HG03175 (cell line): ENCODE measurements at regions not wholly inside any gene's neighbourhood (a gene's known extent, or its start where the extent isn't known, plus 50 kb on each side); places are given as distances from the start of the nearest gene placed in this dataset.
"Not testable (repeated sequence)": the region's sequence is repeated elsewhere in the genome, so short reads cannot be mapped to it uniquely, and the experiment has no call there.

Experiments
- ATAC-seq: cut with Tn5 transposase; IDR thresholded peaks from one replicate; pipeline ENCODE4 v1.9.1; 2021; ENCODE audit warnings: mild to moderate bottlenecking, moderate library complexity; ENCODE audit not compliant: unreplicated experiment

- ATAC-seq = no peak
Observed at GRCh38 chr12:75630091-75630490, 118.7 kb upstream of the KRR1 start.

DNA sequence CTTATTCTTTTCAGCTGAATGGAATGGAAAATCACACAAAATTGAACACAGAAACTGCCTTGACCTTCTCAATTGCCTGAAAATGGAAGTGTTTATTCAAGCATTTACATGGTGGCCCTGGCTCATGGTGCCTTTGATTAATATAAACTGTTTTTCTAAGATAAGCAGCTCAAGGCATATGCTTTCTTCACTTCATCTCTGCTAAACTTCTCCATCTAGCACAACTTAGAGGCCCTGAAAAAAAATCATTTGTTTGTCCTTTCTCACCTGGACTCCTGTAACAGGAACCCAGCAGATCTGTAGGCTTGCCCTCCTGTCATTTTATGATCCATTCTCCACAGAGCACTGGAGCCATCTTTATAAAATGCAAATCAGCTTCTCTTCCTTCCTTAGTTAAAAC lies 117.5 kb upstream of the KRR1 start:
- no peak for ATAC-seq

GRCh38 chr12:75628511-75628910 lies 117.1 kb upstream of the KRR1 start:
- no peak for ATAC-seq

GRCh38 chr12:75623631-75624154 lies 112.3 kb upstream of the KRR1 start:
- no peak for ATAC-seq

- ATAC-seq = no peak
Observed at GRCh38 chr12:75622492-75622891, 111.1 kb upstream of the KRR1 start.

DNA sequence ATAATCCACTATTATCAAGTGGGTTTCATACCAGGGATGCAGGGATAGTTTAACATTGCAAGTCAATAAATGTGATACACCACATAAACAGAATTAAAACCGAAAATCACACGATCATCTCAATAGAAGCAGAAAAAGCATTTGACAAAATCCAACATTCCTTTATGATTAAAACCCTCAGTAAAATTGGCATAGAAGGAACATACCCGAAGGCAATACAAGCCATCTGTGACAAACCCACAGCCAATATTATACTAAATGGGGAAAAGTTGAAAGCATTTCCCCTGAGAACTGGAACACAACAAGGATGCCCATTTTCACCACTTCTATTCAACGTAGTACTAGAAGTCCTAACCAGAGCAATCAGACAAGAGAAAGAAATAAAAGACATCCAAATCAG lies 103.0 kb upstream of the KRR1 start:
- not testable (repeated sequence) for ATAC-seq

- no peak for ATAC-seq
Observed at GRCh38 chr12:75613981-75614380, 102.6 kb upstream of the KRR1 start.

- ATAC-seq = no peak
Observed at GRCh38 chr12:75611041-75611440, 99.6 kb upstream of the KRR1 start.

GRCh38 chr12:75606956-75607355 lies 95.5 kb upstream of the KRR1 start:
- ATAC-seq = no peak

GRCh38 chr12:75606151-75606550 lies 94.7 kb upstream of the KRR1 start:
- no peak for ATAC-seq

DNA sequence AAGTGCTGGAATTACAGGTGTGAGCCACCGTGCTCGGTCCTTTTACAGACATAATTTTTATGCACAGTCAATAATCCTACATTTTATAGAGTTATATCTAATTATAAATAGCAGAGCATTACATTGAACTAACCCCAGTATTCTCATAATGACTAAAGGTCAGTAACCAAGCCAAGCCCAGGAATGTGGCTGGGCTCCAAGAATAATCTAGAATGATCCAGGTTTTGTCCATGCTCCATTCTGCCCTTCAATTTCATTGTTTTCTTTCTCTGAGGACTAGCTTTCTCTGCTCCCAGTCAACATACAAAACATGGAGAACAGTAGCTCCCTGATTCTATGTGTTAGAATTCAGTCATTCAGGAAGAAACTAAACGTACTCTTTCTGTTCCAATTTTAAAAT lies 92.1 kb upstream of the KRR1 start:
- ATAC-seq = no peak

DNA sequence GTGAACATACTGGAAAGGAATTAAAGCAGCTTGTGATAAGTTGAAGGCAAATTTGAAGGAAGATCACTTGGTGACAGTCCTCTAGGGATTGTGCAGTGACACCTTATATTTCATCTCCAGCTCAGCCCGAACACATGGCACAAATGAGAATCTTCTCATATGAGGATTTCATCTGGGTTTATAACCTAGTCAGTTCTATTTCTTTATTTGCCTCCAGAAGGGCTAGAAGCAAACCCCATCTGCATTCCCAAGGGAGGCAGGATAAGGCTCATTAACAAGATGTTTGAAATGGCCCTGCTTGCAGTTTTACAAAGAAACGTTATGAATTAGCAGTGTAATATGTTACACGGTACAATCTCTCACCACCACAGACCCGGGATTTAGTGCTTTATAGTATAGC lies 90.7 kb upstream of the KRR1 start:
- no peak for ATAC-seq

- no peak for ATAC-seq
Observed at GRCh38 chr12:75600146-75600545, 88.7 kb upstream of the KRR1 start.

- ATAC-seq = no peak
Observed at GRCh38 chr12:75599061-75599460, 87.7 kb upstream of the KRR1 start.

DNA sequence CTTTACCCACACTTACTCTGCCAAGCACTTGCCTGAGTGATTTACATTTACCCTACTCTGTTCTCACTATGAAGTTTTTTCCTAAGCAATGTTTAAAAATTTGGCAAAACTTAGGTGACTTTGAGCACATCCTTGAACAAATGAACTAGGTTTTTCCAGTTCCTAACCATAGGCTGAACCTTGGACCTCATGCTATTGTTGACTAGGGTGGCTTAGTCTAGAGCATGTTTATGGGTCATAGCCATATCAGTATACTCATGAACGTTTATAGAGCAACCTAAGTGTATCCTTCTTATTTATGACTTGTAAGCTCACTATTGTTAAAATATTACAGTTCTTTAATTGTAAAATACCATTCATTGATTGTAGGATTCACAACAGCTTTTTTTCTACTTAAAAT lies 85.0 kb upstream of the KRR1 start:
- no peak for ATAC-seq

DNA sequence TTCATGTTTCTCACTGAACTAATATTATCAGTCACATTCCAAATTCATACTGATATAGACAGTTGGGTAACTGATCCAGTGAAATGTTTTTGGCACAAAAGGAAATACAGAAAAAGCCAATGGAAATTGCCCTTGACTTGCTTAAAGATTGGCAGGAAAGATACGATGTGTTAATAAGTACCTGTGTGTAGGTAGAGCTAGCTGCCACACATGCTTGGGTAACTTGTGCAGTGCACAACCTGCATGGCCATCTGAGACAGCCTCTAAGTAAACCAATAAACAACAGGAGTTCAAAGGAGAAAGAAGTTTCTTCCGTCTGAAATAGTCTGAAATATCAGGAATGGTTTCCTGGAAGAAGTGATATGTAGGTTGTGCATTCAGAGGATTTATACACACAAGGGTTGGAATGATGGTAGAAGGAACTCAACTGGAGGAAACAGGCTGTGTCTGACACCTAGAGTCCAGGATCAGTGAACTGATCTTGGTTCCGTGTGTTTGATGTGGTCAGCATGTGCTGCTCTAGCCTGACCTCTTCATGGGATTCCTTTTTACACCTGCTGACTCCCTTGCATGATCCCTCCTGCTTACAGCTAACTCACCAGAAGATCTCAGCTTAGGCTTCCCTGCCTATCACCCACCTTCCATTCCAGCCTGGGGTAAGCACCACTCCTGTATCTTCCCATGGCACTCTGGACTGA lies 81.4 kb upstream of the KRR1 start:
- no peak for ATAC-seq

GRCh38 chr12:75592086-75592485 lies 80.7 kb upstream of the KRR1 start:
- no peak for ATAC-seq

DNA sequence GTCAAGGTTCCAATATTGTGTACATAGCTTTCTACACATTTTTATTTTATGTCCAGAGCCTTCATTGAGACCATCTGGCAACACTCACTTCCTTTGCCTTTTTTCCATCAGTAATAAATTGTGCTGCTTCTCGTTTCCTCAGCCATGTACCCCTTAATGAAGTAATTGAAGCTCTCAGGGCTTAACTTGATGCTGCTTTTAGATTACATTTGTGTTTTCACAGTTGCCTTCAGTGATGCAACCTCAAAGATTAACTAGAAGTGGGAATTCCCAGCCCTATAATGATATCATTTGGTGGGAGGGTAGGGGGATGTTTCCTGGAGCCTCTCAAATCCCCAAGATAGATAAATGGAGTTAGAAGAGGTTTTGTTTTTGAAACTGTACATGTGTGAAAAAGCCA lies 80.2 kb upstream of the KRR1 start:
- ATAC-seq = no peak

DNA sequence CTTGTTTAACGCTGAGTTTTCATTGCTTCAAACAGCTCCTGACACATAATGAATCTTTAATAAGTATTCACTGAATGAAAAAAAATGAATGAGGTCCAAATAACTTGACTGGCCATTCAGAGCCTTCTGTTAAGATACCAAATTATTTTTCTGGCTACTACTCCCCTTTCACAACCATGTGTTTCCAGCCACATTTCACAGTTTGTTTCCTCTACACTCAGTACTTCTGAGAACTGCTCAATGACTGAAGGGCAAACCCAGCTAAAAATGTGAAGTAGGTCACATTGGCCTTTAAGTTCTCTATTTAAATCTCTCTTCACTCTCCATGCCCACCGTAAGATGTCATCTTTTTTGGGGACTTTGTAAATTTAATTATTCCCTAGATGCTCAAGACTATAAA lies 78.4 kb upstream of the KRR1 start:
- ATAC-seq = no peak

- ATAC-seq = no peak
Observed at GRCh38 chr12:75587340-75588106, 76.1 kb upstream of the KRR1 start.

GRCh38 chr12:75585330-75585729 lies 73.9 kb upstream of the KRR1 start:
- ATAC-seq = no peak

- ATAC-seq = no peak
Observed at GRCh38 chr12:75583355-75583754, 71.9 kb upstream of the KRR1 start.
